GM19324 (cell line): ENCODE measurements at regions not wholly inside any gene's neighbourhood (a gene's known extent, or its start where the extent isn't known, plus 50 kb on each side); places are given as distances from the start of the nearest gene placed in this dataset.

Source experiments
- ATAC-seq: cut with Tn5 transposase; IDR thresholded peaks from one replicate; pipeline ENCODE4 v1.9.1; 2021; ENCODE audit warnings: mild to moderate bottlenecking, moderate library complexity; ENCODE audit not compliant: unreplicated experiment, low FRiP score

GRCh38 chr2:120562218-120563005 is 173.3 kb upstream of the GLI2 start:
- ATAC-seq, result no peak

GRCh38 chr2:120563616-120564015 is 172.1 kb upstream of the GLI2 start:
- ATAC-seq, result no peak

GRCh38 chr2:120564213-120565094 is 171.2 kb upstream of the GLI2 start:
- ATAC-seq, result no peak

GRCh38 chr2:120565095-120565460 is 170.6 kb upstream of the GLI2 start:
- ATAC-seq, result no peak

- no peak for ATAC-seq
These were observed 169.7 kb upstream of the GLI2 start for GRCh38 chr2:120565929-120566328.

- ATAC-seq, result no peak
These were observed 169.2 kb upstream of the GLI2 start for GRCh38 chr2:120566331-120567035.

GRCh38 chr2:120567128-120567527 is 168.5 kb upstream of the GLI2 start:
- ATAC-seq, result no peak

GRCh38 chr2:120568089-120568974 is 167.3 kb upstream of the GLI2 start:
- no peak for ATAC-seq

- no peak for ATAC-seq
These were observed 166.7 kb upstream of the GLI2 start for GRCh38 chr2:120568975-120569268.

GRCh38 chr2:120570001-120570400 is 165.7 kb upstream of the GLI2 start:
- ATAC-seq, result no peak

GRCh38 chr2:120570546-120570945 is 165.1 kb upstream of the GLI2 start:
- no peak for ATAC-seq

- ATAC-seq, result no peak
These were observed 164.5 kb upstream of the GLI2 start for GRCh38 chr2:120571015-120571728.

GRCh38 chr2:120572226-120572625 is 163.4 kb upstream of the GLI2 start:
- no peak for ATAC-seq

- ATAC-seq, result no peak
These were observed 161.0 kb upstream of the GLI2 start for GRCh38 chr2:120574620-120575019.

- no peak for ATAC-seq
These were observed 159.7 kb upstream of the GLI2 start for GRCh38 chr2:120575966-120576365.

- no peak for ATAC-seq
These were observed 158.9 kb upstream of the GLI2 start for GRCh38 chr2:120576509-120577474.

GRCh38 chr2:120577721-120578295 is 157.9 kb upstream of the GLI2 start:
- ATAC-seq, result no peak
